CD14-positive monocyte (primary cell): ENCODE measurements at regions not wholly inside any gene's neighbourhood (a gene's known extent, or its start where the extent isn't known, plus 50 kb on each side); places are given as distances from the start of the nearest gene placed in this dataset.

Source experiments
- DNase-seq, 3 donors: peaks; one replicate each; pipeline ENCODE4 v3.0.0-alpha.2; 2011 to 2022
- H2AFZ ChIP-seq: 2 replicates; pipeline ENCODE4 v1.6.0; 2012; ENCODE audit warnings: mild to moderate bottlenecking, low read depth, low read length, inconsistent platforms; ENCODE audit not compliant: insufficient read depth, poor library complexity, severe bottlenecking
- H3K27ac ChIP-seq, 2 donors: 1 replicate in 1 of 2; 2 replicates in 1 of 2; pipeline ENCODE4 v1.5.1; 2012 to 2013; ENCODE audit warnings: low read length in 2 of 2, control low read depth in 1 of 2, inconsistent platforms in 1 of 2, low read depth in 1 of 2, mild to moderate bottlenecking in 1 of 2
- H3K27me3 ChIP-seq, 2 donors: one replicate each; pipeline versions ENCODE4 v1.6.0 to v1.6.1; 2011 to 2013; ENCODE audit warnings: low read length in 2 of 2; ENCODE audit not compliant: control insufficient read depth in 2 of 2, insufficient read depth in 2 of 2
- H3K36me3 ChIP-seq, 2 donors: replicated peaks in 1 of 2; 1 replicate in 1 of 2; 2 replicates in 1 of 2; pipeline versions ENCODE4 v1.5.1 to v1.6.1; 2012 to 2013; ENCODE audit warnings: low read length in 2 of 2, control low read depth in 1 of 2, inconsistent platforms in 1 of 2, mild to moderate bottlenecking in 1 of 2; ENCODE audit not compliant: insufficient read depth in 2 of 2, control insufficient read depth in 1 of 2
- H3K4me1 ChIP-seq, 2 donors: 1 replicate in 1 of 2; 2 replicates in 1 of 2; pipeline versions ENCODE4 v1.5.1 to v1.6.1; 2012 to 2013; ENCODE audit warnings: low read length in 2 of 2, control low read depth in 1 of 2, inconsistent platforms in 1 of 2, mild to moderate bottlenecking in 1 of 2, moderate library complexity in 1 of 2; ENCODE audit not compliant: insufficient read depth in 2 of 2, control insufficient read depth in 1 of 2
- H3K4me2 ChIP-seq: replicated peaks from 2 replicates; pipeline ENCODE3; 2012; ENCODE audit warnings: low read length, moderate library complexity, mild to moderate bottlenecking; ENCODE audit not compliant: poor library complexity, severe bottlenecking; ENCODE audit errors: extremely low read depth
- H3K4me3 ChIP-seq, 3 experiments: fragments of 200-600 bp in 1 of 3; sonication (generic) in 1 of 3; replicated peaks in 1 of 3; 1 replicate in 2 of 3; 2 replicates in 1 of 3; pipeline ENCODE4 v1.5.1; 2011 to 2013; ENCODE audit warnings: low read length in 3 of 3, mild to moderate bottlenecking in 3 of 3, control low read depth in 2 of 3, low read depth in 2 of 3, inconsistent platforms in 1 of 3, moderate library complexity in 1 of 3
- H3K79me2 ChIP-seq: 2 replicates; pipeline ENCODE4 v1.6.0; 2012; ENCODE audit warnings: mild to moderate bottlenecking, control low read depth, inconsistent platforms, low read length, moderate library complexity; ENCODE audit not compliant: insufficient read depth
- H3K9ac ChIP-seq: 2 replicates; pipeline ENCODE4 v1.6.0; 2017; ENCODE audit warnings: low read length, mild to moderate bottlenecking; ENCODE audit not compliant: insufficient read depth, poor library complexity, severe bottlenecking
- H3K9me3 ChIP-seq, 2 donors: replicated peaks in 1 of 2; 1 replicate in 1 of 2; 2 replicates in 1 of 2; pipeline versions ENCODE4 v1.5.1 to v1.6.1; 2012 to 2013; ENCODE audit warnings: low read length in 2 of 2, control low read depth in 1 of 2; ENCODE audit not compliant: control insufficient read depth in 1 of 2, insufficient read depth in 1 of 2
- H4K20me1 ChIP-seq: 2 replicates; pipeline ENCODE4 v1.6.0; 2012; ENCODE audit warnings: mild to moderate bottlenecking, low read length, control low read depth, moderate library complexity; ENCODE audit not compliant: insufficient read depth
- H3K27ac Mint-ChIP-seq, 7 donors: one replicate each; pipeline ENCODE4 v1.8.0; 2020; ENCODE audit warnings: mild to moderate bottlenecking in 7 of 7, mixed read lengths in 7 of 7, moderate library complexity in 6 of 7, inconsistent platforms in 2 of 7
- H3K27me3 Mint-ChIP-seq, 3 donors: one replicate each; pipeline ENCODE4 v1.8.0; 2021 to 2022; ENCODE audit warnings: low read depth in 3 of 3, mild to moderate bottlenecking in 3 of 3, mixed read lengths in 3 of 3, moderate library complexity in 3 of 3, inconsistent platforms in 1 of 3
- H3K36me3 Mint-ChIP-seq, 2 donors: one replicate each; pipeline ENCODE4 v1.8.0; 2020; ENCODE audit warnings: mixed read lengths in 2 of 2, inconsistent platforms in 1 of 2, mild to moderate bottlenecking in 1 of 2
- H3K4me1 Mint-ChIP-seq: one replicate; pipeline ENCODE4 v1.8.0; 2020; ENCODE audit warnings: mild to moderate bottlenecking, mixed read lengths
- H3K4me3 Mint-ChIP-seq, 2 donors: one replicate each; pipeline ENCODE4 v1.8.0; 2020; ENCODE audit warnings: mild to moderate bottlenecking in 2 of 2, mixed read lengths in 2 of 2, moderate library complexity in 1 of 2
- H3K9me3 Mint-ChIP-seq, 7 donors: one replicate each; pipeline ENCODE4 v1.8.0; 2020 to 2022; ENCODE audit warnings: mixed read lengths in 7 of 7, mild to moderate bottlenecking in 6 of 7, moderate library complexity in 6 of 7, inconsistent platforms in 2 of 7
- intact Hi-C, 2 donors: fragments of 100-400 bp; cut with micrococcal nuclease; formaldehyde crosslinking; loops; one replicate each; pipeline versions ENCODE4 v1.15.0 to v1.15.1; 2023
- TF ChIP-seq, protein P1 (sequence below): fragments of 200-600 bp; IDR thresholded peaks from one replicate; pipeline ENCODE4 v1.8.0; 2022; ENCODE audit warnings: antibody characterized with exemption, mild to moderate bottlenecking

GRCh38 chr4:58090539-58090938 lies 980.4 kb upstream of the IGFBP7 start:
- Histone ChIP-seq H3K79me2 (no peaks in the 10 kb centered on the region), H3K27me3 (no peaks in the 10 kb centered on the region), H3K36me3 (no peaks in the 10 kb centered on the region), H4K20me1 (no peaks in the 10 kb centered on the region), H3K4me2 (no peak overlapping the region), H3K4me1 (no peaks in the 10 kb centered on the region), H3K9ac (no peak overlapping the region), H3K4me3 (no peak overlapping the region), H3K27ac (no peak overlapping the region), H3K9me3 (no peaks in the 10 kb centered on the region), H2AFZ (no peak overlapping the region)
- Mint-ChIP-seq H3K36me3 (no peaks in the 10 kb centered on the region), H3K4me1 (no peaks in the 10 kb centered on the region), H3K27ac (no peak overlapping the region), H3K9me3 (peaks cover 0 to 2% (median 0%) of the 10 kb centered on the region in 7 donors), H3K4me3 (no peak overlapping the region), H3K27me3 (peaks cover 0 to 3% (median 0%) of the 10 kb centered on the region in 3 donors)
- TF ChIP-seq, protein P1, sequence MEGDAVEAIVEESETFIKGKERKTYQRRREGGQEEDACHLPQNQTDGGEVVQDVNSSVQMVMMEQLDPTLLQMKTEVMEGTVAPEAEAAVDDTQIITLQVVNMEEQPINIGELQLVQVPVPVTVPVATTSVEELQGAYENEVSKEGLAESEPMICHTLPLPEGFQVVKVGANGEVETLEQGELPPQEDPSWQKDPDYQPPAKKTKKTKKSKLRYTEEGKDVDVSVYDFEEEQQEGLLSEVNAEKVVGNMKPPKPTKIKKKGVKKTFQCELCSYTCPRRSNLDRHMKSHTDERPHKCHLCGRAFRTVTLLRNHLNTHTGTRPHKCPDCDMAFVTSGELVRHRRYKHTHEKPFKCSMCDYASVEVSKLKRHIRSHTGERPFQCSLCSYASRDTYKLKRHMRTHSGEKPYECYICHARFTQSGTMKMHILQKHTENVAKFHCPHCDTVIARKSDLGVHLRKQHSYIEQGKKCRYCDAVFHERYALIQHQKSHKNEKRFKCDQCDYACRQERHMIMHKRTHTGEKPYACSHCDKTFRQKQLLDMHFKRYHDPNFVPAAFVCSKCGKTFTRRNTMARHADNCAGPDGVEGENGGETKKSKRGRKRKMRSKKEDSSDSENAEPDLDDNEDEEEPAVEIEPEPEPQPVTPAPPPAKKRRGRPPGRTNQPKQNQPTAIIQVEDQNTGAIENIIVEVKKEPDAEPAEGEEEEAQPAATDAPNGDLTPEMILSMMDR: no peak
- DNase-seq: no peak
- intact Hi-C loops: no loop called here

- no peak for DNase-seq
- Histone ChIP-seq H3K4me2 (no peak overlapping the region), H4K20me1 (no peaks in the 10 kb centered on the region), H2AFZ (no peak overlapping the region), H3K9ac (no peak overlapping the region), H3K4me3 (no peak overlapping the region), H3K4me1 (no peaks in the 10 kb centered on the region), H3K36me3 (no peaks in the 10 kb centered on the region), H3K9me3 (no peaks in the 10 kb centered on the region), H3K27ac (no peak overlapping the region), H3K79me2 (no peaks in the 10 kb centered on the region), H3K27me3 (no peaks in the 10 kb centered on the region)
- TF ChIP-seq, protein P1: no peak
- H3K36me3 Mint-ChIP-seq: no peaks in the 10 kb centered on the region
- no peaks in the 10 kb centered on the region for H3K4me1 Mint-ChIP-seq
- no peak overlapping the region for H3K27ac Mint-ChIP-seq
- no peak overlapping the region for H3K4me3 Mint-ChIP-seq
- intact Hi-C loops: no loop called here
- H3K9me3 Mint-ChIP-seq: peaks cover 0 to 5% (median 0%) of the 10 kb centered on the region in 7 donors
- peaks cover 0 to 3% (median 0%) of the 10 kb centered on the region in 3 donors for H3K27me3 Mint-ChIP-seq
These were observed 971.2 kb upstream of the IGFBP7 start for GRCh38 chr4:58081356-58081755.
